Activated T-cell treated with anti-CD3 and anti-CD28 coated beads for 48 hours (primary cell): ENCODE measurements at regions not wholly inside any gene's neighbourhood (a gene's known extent, or its start where the extent isn't known, plus 50 kb on each side); places are given as distances from the start of the nearest gene placed in this dataset.
"Not testable (repeated sequence)": the region's sequence is repeated elsewhere in the genome, so short reads cannot be mapped to it uniquely, and the experiment has no call there.

Source experiments
- DNase-seq: peaks from one replicate; pipeline ENCODE4 v3.0.0-alpha.2; 2020; ENCODE audit warnings: low read depth

GRCh38 chr14:105902131-105902898 is 375.9 kb downstream of the TMEM121 start:
- no peak for DNase-seq

DNA sequence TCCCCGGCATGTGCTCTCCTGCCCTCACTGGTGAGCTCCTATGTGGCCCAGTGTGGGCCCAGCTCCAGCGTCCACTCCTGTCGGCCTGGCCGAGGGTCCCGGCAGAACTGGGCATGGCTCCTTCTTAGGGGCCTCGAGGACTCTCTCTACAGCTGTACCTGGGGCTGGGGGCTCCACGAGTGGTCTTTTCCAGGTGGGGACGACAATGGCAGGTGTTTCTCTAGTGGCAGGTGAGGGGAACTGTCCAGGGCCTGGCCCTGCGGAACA is 376.4 kb downstream of the TMEM121 start:
- DNase-seq = not testable (repeated sequence)

- no peak for DNase-seq
Measured at GRCh38 chr14:105903971-105904370, 377.6 kb downstream of the TMEM121 start.

GRCh38 chr14:105904379-105904778 is 378.0 kb downstream of the TMEM121 start:
- no peak for DNase-seq

DNA sequence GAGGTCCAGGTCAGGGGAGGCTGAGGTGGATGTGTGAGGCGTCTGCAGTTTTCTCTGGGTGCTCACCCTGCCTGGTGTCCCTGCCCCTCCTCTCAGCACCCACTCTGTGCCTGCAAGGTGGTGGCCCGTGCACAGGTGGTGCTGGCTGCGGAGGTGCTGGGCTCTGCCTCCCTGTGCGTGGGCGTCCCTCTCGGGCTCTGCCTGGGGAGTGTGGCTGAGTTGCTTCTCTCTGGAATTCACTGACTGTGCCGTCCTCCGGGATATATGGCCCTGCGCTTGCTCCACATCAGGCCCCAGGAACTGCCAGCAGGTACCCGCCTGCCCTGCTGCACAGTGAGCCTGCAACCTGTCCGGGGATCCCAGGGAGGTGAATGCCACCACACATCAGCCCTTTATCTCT is 379.1 kb downstream of the TMEM121 start:
- no peak for DNase-seq

DNA sequence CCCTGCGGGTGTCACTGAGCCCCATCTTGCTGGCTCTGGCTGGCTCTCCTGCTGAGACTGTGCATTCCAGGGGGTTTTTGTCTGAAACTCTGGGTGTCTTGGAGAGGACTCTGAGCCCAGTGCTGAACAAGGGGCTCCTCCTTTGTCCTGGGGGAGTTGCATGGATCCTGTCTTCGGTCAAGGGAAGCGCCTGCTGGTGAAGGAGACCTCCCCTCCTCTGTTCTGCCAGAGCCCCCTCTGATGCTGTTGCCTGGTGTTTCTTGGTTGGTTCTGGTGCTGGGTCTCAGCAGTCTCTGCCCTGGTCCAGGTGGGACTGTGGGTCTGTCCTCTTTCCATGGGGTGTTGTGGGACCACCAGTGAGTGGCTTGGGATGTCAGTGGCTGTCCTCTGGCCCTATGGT is 380.9 kb downstream of the TMEM121 start:
- DNase-seq = no peak

GRCh38 chr14:105908006-105908405 is 381.6 kb downstream of the TMEM121 start:
- DNase-seq = no peak

- no peak for DNase-seq
Measured at GRCh38 chr14:105908481-105908911, 382.1 kb downstream of the TMEM121 start.

DNA sequence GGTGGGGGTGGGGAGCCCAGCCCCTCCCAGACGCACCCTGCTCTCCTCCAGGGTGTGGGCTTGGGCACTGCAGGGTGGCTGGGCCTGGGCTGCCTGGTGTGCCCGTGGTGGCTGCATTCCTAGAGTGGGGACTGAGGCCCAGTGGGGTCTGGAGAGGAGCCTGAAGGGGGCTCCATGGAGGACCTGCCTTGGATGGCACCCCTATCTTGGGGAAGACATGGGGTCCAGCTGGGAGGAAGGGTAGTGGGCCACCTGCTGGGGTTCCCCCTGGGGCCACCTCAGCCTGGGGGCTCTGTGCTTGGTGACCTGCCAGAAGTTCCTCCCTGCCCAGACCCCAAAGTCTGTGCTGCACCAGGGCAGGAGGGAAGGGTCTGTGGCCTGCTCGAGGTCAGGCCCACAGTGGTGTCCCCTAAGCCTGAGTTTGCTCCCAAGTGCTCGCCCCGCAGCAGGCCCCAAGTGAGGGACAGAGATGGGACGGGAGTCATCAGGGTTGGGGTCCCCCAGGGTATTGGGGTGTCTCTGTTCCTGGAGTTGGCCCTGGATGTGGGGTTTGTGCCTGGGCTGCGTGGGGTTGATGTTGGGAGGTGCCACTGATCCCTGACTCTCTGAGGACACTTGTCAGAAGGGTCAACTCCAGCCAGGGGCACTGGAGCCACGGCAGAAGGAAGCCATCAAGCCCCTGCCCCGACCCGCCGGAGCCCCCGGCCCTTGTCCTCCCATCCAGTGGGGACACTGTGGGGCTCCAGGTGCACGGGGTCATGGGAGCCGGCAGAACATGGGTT is 382.9 kb downstream of the TMEM121 start:
- no peak for DNase-seq

- DNase-seq = not testable (repeated sequence)
Measured at GRCh38 chr14:105909828-105910120, 383.4 kb downstream of the TMEM121 start.

DNA sequence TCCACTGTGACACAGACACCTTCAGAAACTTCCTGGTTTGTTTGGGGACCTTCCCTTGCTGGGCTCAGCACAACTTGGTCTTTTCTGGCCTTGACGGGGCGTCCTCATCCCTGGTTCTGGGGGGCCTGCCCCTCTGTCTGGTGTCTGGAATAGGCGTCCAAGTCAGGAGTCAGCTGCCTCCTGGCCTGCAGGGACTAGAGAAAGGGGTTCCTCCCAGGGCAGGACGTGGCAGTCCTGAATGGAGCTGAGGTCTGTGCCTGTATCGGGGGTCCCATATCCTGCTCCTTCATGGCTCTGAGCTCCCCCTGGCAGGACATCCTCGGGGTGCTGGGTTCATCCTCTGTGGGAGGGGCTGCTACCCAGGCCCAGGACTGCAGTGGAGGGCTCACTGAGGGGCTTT is 384.0 kb downstream of the TMEM121 start:
- no peak for DNase-seq

- DNase-seq = no peak
Measured at GRCh38 chr14:105911006-105911847, 384.8 kb downstream of the TMEM121 start.

DNA sequence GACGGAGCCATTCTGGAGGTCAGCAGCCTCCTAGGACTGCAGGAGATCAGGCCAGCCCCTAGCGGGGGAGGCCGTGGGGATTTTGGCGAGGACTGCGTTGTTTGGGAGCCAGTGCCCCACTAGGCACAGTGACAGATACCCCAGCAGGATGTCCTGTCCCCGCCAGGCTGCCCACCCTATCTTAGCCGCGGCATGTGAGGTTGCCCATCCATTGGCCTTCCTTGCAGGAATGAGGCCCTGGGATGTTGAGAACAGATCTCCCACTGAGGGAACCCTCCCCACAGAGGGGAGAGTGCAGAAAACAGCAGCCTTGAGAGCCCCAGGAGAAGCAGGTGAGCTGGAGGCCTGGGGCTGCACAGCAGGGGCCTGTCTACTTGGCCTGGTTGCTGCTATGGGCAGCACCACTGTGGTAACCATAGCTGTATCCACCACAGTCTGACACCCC is 385.5 kb downstream of the TMEM121 start:
- DNase-seq = not testable (repeated sequence)

DNA sequence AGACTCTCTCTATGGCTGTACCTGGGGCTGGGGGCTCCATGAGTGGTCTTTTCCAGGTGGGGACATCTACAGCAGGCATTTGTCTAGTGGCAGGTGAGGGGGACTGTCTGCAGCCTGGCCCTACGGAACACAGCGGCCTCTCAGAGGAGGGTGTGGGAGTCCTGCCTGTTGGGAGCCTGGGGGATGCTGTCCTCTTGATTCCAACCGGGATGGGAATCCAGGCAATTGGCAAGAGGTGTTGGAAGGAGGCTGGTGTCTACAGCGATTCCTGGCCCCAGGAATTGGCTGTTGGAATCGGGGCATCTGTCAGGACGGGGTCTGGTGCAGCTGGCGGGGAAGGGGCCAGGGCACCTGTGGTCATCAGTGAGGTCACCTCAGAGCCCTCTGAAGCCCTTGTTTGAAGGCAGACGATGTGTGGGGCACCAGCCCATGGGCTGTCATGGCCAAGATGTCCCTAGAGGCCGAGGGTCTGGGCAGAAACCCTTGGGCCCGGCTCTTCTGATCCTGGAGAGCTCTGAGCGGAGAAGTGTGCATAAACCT is 386.3 kb downstream of the TMEM121 start:
- DNase-seq = no peak

GRCh38 chr14:105913221-105913620 is 386.8 kb downstream of the TMEM121 start:
- DNase-seq = no peak

GRCh38 chr14:105913861-105914260 is 387.5 kb downstream of the TMEM121 start:
- no peak for DNase-seq

GRCh38 chr14:105914281-105914680 is 387.9 kb downstream of the TMEM121 start:
- not testable (repeated sequence) for DNase-seq

GRCh38 chr14:105914738-105915385 is 388.5 kb downstream of the TMEM121 start:
- no peak for DNase-seq

- not testable (repeated sequence) for DNase-seq
Measured at GRCh38 chr14:105915546-105915945, 389.2 kb downstream of the TMEM121 start.

GRCh38 chr14:105917136-105917932 is 391.0 kb downstream of the TMEM121 start:
- DNase-seq = not testable (repeated sequence)

GRCh38 chr14:105917933-105918436 is 391.6 kb downstream of the TMEM121 start:
- no peak for DNase-seq
